HG03039 (cell line): ENCODE measurements at regions not wholly inside any gene's neighbourhood (a gene's known extent, or its start where the extent isn't known, plus 50 kb on each side); places are given as distances from the start of the nearest gene placed in this dataset.

Source experiments
- ATAC-seq: cut with Tn5 transposase; IDR thresholded peaks from one replicate; pipeline ENCODE4 v1.9.1; 2021; ENCODE audit warnings: mild to moderate bottlenecking, moderate library complexity; ENCODE audit not compliant: unreplicated experiment

DNA sequence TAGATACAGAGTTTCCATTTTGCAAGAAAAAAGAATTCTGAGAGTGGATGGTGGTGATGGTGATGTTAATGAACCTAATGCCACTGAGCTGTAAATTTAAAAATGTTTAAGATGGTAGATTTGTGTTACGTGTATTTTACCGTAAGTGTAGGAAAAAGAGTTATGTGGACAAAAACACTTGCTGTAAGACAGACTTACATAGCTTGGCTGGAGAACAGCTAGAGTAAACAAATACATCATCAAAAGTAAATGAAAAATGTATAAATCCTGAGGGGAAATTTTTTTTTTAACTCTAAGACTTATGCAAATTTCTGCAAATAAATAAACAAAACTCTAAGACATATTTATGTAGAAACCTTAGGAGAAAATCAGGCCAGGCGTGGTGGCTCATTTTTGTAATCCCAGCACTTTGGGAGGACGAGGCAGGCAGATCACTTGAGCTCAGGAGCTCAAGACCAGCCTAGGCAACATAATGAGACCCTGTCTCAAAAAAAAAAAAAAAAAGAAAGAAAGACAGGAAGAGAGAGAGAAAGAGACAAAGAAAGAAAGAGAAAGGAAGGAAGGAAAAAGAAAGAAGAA, 66.2 kb upstream of the CDK13 start:
- no peak for ATAC-seq

DNA sequence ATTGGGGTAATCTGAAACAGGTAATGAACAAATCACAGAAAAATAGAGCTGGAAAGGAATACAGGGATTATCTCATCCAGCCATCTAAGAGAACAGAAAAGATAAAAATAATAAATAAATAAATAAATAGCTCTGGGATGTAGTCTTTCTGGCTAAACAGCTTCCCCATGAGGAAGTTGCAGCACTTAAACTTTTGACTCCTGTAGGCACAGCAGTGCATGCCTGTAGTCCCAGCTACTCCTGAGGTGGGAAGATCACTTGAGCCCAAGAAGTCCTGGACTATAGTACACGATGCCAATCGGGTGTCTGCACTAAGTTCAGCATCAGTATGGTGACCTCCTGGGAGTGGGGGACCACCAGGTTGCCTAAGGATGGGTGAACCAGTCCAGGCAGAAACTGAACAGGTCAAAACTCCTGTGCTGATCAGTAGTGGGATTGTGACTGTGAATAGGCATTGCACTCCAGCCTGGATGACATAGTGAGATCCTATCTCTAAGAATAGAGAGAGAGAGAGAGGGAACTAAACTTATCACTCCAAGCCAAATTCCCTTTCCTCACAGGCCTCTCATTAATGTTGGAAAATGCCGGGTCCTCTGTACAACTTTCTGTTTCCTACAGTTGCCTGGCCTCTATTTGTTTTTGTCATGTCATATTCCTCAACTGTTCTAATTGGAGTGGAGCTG, 61.7 kb upstream of the CDK13 start:
- ATAC-seq, result no peak

DNA sequence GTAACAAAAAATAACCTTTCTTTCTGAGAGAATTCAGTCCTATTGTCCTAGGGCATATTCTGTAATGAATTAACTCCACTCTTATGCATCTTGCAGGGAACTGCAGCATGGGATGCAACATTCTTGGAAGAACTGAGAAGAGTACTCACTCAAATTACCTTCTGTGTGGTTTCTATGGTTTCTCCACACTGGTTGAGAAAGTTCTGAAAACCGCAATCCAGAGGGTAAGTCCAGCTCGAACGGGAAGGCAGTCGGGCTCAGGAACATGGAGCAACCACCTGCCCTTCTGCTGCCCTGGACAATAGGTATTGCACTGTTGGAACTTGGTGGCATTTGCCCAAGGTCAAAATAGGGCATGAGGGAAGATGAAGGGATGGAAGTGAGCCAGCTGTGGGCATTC, 59.6 kb upstream of the CDK13 start:
- ATAC-seq, result no peak

DNA sequence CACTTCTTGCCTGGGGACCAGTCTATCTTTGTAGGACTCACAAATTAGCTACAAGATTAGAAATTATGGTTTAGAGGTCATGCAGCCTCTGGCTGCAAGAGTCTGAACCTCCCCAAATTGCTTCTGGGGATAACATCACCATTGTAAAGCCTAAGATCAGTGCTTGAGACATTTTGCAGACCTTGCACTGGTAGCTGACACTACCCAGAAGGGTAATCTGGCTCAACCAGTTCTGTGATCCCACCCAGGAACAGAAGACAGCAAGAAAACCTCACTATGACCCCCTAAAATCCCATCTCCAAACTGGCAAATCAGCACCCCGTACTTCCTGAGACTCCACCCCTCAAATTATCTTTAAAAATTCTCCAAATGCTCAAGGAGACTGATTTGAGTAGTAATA, 58.2 kb upstream of the CDK13 start:
- no peak for ATAC-seq

DNA sequence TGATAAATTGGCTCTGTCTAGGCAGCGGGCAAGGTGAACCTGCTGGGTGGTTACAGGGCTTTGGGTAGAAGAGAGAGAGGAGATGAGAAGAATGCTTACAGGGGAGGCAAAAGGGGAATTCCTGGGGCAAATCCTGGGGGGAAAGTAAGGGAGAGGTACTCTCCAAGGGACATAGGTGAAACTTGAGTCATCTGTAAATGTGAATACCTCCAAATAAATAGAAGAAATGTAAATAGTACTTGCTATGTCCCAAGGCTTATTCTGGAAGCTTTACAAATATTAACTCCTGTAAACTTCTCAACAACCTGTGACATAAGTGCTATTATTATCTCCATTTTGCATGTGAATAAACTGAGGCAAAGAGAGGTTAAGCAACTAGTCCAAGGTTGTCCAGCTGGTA, 57.7 kb upstream of the CDK13 start:
- no peak for ATAC-seq

DNA sequence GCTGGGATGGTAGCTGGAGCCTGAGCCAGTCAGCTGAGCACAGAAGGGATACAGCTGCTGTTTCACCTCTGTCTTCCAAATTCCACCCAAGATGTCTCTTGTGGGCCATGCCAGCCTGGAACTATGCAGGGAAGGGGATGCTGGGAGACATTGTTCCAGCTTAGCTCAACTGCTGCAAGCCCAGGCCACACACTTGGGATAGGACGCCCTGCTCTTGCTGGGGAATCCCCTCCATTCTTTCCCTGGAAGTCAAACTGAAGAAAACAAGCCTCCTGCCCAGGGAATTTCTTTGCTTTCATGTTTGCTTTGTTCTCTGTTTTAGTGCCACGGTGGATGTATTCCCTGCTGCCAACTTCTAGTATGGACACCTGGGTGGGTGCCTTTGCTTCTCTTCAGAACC, 55.2 kb upstream of the CDK13 start:
- ATAC-seq, result no peak

DNA sequence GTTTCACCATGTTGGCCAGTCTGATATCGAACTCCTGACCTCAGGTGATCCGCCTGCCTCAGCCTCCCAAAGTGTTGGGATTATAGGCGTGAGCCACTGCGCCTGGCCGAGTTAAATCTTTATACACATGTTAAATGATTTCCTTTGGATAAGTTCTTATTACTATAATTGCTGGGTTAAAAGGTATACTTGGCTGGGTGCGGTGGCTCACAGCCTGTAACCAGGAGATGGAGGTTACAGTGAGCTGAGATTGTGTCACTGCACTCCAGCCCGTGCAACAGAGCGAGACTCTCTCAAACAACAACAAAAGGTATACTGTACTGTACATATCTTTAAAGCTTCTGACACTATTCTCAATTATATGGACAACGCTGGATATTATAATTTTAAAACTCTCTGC, 53.2 kb upstream of the CDK13 start:
- ATAC-seq, result no peak

DNA sequence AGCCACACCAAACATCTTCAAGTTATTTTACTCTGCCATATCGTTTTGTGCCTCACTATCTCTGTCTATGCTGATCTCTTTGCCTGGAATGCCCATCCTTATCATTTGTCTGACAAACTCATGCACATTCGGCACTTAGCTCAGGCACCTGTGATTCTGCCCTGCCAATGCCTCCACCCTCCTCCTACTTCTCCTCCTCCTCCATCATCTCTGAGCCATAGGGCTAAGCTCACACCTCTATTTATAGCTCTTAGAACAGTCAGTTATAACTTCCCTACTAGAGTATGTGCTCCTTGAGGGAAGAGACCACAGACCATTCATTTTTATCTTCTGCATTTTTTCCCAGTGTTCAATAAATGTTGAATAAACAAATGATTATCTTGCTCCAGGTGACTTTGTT, 51.2 kb upstream of the CDK13 start:
- no peak for ATAC-seq
